ENCODE measurements at regions not wholly inside any gene's neighbourhood (a gene's known extent, or its start where the extent isn't known, plus 50 kb on each side); places are given as distances from the start of the nearest gene placed in this dataset.
"Not testable (repeated sequence)": the region's sequence is repeated elsewhere in the genome, so short reads cannot be mapped to it uniquely, and the experiment has no call there.

- no peak for TF ChIP-seq CTCF (IDR thresholded peaks at IDR 0.05)
- no peaks in the 10 kb centered on the region for H3K9me3 ChIP-seq (ENCODE audit: control insufficient read depth in 1 of 2, insufficient read depth in 1 of 2, low read length in 2 of 2)
- ATAC-seq (ENCODE audit: poor library complexity): no peak
Measured at GRCh38 chr10:60473557-60473956, 83.9 kb upstream of the ANK3 start.

GRCh38 chr10:60470091-60470490, 80.4 kb upstream of the ANK3 start:
- Histone ChIP-seq H3K4me1 (ENCODE audit: insufficient read depth, low read length) (no peaks in the 10 kb centered on the region), H3K27ac (ENCODE audit: low read depth in 1 of 2, low read length in 2 of 2) (no peak overlapping the region), H3K4me3 (ENCODE audit: low read length) (no peak overlapping the region), H3K36me3 (ENCODE audit: insufficient read depth, low read length) (no peaks in the 10 kb centered on the region), H3K27me3 (ENCODE audit: control insufficient read depth in 1 of 2, insufficient read depth in 2 of 2, low read length in 2 of 2) (no peaks in the 10 kb centered on the region), H3K9me3 (ENCODE audit: control insufficient read depth in 1 of 2, insufficient read depth in 1 of 2, low read length in 2 of 2) (no peaks in the 10 kb centered on the region)
- ChIA-PET POLR2A (no interaction called here), CTCF (no interaction called here)
- Mint-ChIP-seq H3K27me3 (no peaks in the 10 kb centered on the region), H3K9me3 (no peaks in the 10 kb centered on the region), H3K4me1 (ENCODE audit: low read depth) (peaks cover 19% of the 10 kb centered on the region), H3K4me3 (no peak overlapping the region), H3K27ac (no peak overlapping the region), H3K36me3 (ENCODE audit: low read depth) (peaks cover 22% of the 10 kb centered on the region)
- intact Hi-C loops (cut with DNase I, micrococcal nuclease): no loop called here
- TF ChIP-seq CTCF (IDR thresholded peaks at IDR 0.05): no peak
- DNase-seq (no peak), ATAC-seq (ENCODE audit: poor library complexity) (no peak)

More at GRCh38 chr10:60473557-60473956, 83.9 kb upstream of the ANK3 start:
- POLR2A ChIA-PET: no interaction called here
- H3K27me3 ChIP-seq (ENCODE audit: control insufficient read depth in 1 of 2, insufficient read depth in 2 of 2, low read length in 2 of 2): no peaks in the 10 kb centered on the region
- peaks cover 6% of the 10 kb centered on the region for H3K36me3 Mint-ChIP-seq (ENCODE audit: low read depth)
- no peaks in the 10 kb centered on the region for H3K9me3 Mint-ChIP-seq
- H3K27ac Mint-ChIP-seq: no peak overlapping the region
- no peak overlapping the region for H3K4me3 ChIP-seq (ENCODE audit: low read length)
- DNase-seq: no peak
- H3K4me1 ChIP-seq (ENCODE audit: insufficient read depth, low read length): no peaks in the 10 kb centered on the region
- no peaks in the 10 kb centered on the region for H3K27me3 Mint-ChIP-seq
- H3K4me1 Mint-ChIP-seq (ENCODE audit: low read depth): peaks cover 17% of the 10 kb centered on the region
- CTCF ChIA-PET: no interaction called here
- no peak overlapping the region for H3K27ac ChIP-seq (ENCODE audit: low read depth in 1 of 2, low read length in 2 of 2)
- H3K4me3 Mint-ChIP-seq: no peak overlapping the region
- H3K36me3 ChIP-seq (ENCODE audit: insufficient read depth, low read length): no peaks in the 10 kb centered on the region
- intact Hi-C loops (cut with DNase I, micrococcal nuclease): no loop called here

- ATAC-seq (ENCODE audit: poor library complexity); H3K36me3 ChIP-seq (ENCODE audit: insufficient read depth, low read length); H3K9me3 Mint-ChIP-seq; H3K9me3 ChIP-seq (ENCODE audit: control insufficient read depth in 1 of 2, insufficient read depth in 1 of 2, low read length in 2 of 2); POLR2A ChIA-PET; H3K4me1 ChIP-seq (ENCODE audit: insufficient read depth, low read length); H3K27ac ChIP-seq (ENCODE audit: low read depth in 1 of 2, low read length in 2 of 2); H3K27me3 ChIP-seq (ENCODE audit: control insufficient read depth in 1 of 2, insufficient read depth in 2 of 2, low read length in 2 of 2); intact Hi-C loops (cut with DNase I, micrococcal nuclease); H3K4me3 ChIP-seq (ENCODE audit: low read length); CTCF ChIA-PET; DNase-seq; H3K4me3 Mint-ChIP-seq; H3K27me3 Mint-ChIP-seq; H3K27ac Mint-ChIP-seq: not testable (repeated sequence)
- H3K4me1 Mint-ChIP-seq (ENCODE audit: low read depth): peaks cover 20% of the 10 kb centered on the region
- peaks cover 28% of the 10 kb centered on the region for H3K36me3 Mint-ChIP-seq (ENCODE audit: low read depth)
Measured at GRCh38 chr10:60469147-60469546, 79.5 kb upstream of the ANK3 start.

GRCh38 chr10:60467202-60467546, 77.5 kb upstream of the ANK3 start:
- H3K4me3 ChIP-seq (ENCODE audit: low read length): no peak overlapping the region
- Mint-ChIP-seq H3K36me3 (ENCODE audit: low read depth) (peaks cover 22% of the 10 kb centered on the region), H3K27ac (no peak overlapping the region), H3K27me3 (no peaks in the 10 kb centered on the region), H3K9me3 (no peaks in the 10 kb centered on the region), H3K4me1 (ENCODE audit: low read depth) (peaks cover 15% of the 10 kb centered on the region), H3K4me3 (no peak overlapping the region)
- DNase-seq (no peak), ATAC-seq (ENCODE audit: poor library complexity) (no peak)
- CTCF ChIA-PET: interaction anchor here (0.7 to 0.8 kb wide), 2 partner anchors 9 to 43 kb away, joined by 3 read pairs; no protein-coding TSS in a partner anchor
- no peak for TF ChIP-seq CTCF (IDR thresholded peaks at IDR 0.05)
- H3K27me3 ChIP-seq (ENCODE audit: control insufficient read depth in 1 of 2, insufficient read depth in 2 of 2, low read length in 2 of 2): no peaks in the 10 kb centered on the region
- POLR2A ChIA-PET: interaction anchor here (1.4 kb wide), 1 partner anchor 24 kb away, joined by 3 read pairs; no protein-coding TSS in a partner anchor
- no peaks in the 10 kb centered on the region for H3K36me3 ChIP-seq (ENCODE audit: insufficient read depth, low read length)
- intact Hi-C loops (cut with DNase I, micrococcal nuclease): no loop called here
- no peaks in the 10 kb centered on the region for H3K4me1 ChIP-seq (ENCODE audit: insufficient read depth, low read length)
- H3K27ac ChIP-seq (ENCODE audit: low read depth in 1 of 2, low read length in 2 of 2): no peak overlapping the region
- no peaks in the 10 kb centered on the region for H3K9me3 ChIP-seq (ENCODE audit: control insufficient read depth in 1 of 2, insufficient read depth in 1 of 2, low read length in 2 of 2)
